ENCODE measurements at regions not wholly inside any gene's neighbourhood (a gene's known extent, or its start where the extent isn't known, plus 50 kb on each side); places are given as distances from the start of the nearest gene placed in this dataset.
"Not testable (repeated sequence)": the region's sequence is repeated elsewhere in the genome, so short reads cannot be mapped to it uniquely, and the experiment has no call there.

- DNase-seq (ENCODE audit: low spot score): no peak
Measured at GRCh38 chr3:180743813-180744590, 64.7 kb upstream of the CCDC39 start.

DNA sequence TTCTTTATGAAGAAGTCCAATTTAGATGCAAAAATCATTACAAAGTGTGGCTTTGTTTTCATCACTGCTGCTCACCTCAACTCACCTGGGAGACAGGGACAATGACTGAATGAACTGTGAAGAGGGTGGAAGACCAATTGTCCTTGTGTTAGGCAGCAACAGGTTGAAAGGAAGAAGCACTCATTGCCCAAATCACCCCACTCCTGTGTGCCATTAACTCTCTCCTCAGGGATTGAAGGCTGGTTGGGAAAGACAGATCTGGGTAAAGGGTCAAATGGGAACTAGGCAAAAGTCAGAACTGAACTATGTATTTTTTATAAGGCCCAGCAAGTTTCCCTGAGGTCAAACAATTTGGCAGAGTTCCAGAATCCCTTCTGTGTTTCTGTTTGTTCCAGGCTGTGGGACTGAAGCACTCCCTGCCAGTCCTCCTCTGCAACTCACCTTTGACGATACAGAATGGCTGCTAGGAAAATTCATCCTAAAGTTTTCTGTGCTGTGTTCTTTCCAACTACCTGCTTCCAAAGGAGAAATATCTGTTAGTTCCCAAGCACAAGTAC, 68.6 kb upstream of the CCDC39 start:
- DNase-seq (ENCODE audit: low spot score): no peak

GRCh38 chr3:180749322-180749721, 70.0 kb upstream of the CCDC39 start:
- no peak for DNase-seq (ENCODE audit: low spot score)

- no peak for DNase-seq (ENCODE audit: low spot score)
Measured at GRCh38 chr3:180749796-180750195, 70.5 kb upstream of the CCDC39 start.

GRCh38 chr3:180755556-180755955, 76.3 kb upstream of the CCDC39 start:
- no peak for DNase-seq (ENCODE audit: low spot score)

DNA sequence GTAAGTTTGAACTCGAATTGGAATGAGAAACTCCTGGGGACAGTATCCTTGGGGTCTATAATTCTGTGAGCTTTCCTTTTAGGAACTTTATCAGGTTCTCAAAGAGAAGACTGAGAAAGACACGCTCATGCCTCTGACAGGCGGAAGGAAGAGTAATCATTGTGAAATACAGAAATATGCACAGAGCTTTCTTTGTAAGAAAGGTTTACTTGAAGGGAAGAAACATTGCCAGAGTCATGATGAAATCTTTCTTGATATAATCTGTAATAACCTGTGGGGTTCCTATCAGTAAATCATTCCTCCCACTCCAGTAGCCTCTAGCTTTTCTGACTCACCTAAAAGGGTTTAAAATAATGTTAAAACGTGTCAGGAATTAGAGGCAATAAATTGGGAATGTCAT, 83.6 kb upstream of the CCDC39 start:
- no peak for DNase-seq (ENCODE audit: low spot score)

- DNase-seq (ENCODE audit: low spot score): no peak
Measured at GRCh38 chr3:180764481-180764880, 85.2 kb upstream of the CCDC39 start.

DNA sequence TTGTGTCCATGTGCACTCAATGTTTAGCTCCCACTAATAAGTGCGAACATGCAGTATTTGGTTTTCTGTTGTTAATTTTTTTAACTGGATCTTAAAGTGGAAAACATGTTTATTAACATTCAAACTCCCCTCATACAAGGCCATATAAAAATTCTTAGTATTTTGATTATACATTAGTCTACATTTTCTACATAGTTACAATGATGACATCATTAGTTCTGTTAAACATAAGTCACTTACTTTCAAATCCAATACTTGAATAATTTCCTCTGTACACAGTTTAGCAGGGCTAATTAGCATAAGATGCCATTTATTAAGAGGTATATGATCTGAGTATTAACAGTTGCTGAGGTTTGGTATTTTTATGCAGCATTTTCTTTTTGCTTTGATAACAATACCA, 91.3 kb upstream of the CCDC39 start:
- DNase-seq (ENCODE audit: low spot score): no peak

DNA sequence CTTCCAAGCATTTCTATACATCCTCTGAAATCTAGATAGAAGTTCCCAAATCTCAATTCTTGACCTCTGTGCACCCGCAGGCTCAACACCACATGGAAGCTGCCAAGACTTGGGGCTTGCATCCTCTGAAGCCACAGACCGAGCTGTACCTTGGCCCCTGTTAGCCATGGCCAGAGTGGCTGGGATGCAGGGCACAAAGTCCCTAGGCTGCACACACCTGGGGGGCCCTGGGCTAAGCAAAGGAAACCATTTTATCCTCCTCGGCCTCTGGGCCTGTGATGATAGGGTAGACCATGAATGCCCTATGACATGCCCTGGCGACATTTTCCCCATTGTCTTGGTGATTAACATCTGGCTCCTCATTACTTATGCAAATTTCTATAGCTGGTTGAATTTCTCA, 97.1 kb upstream of the CCDC39 start:
- no peak for DNase-seq (ENCODE audit: low spot score)

DNA sequence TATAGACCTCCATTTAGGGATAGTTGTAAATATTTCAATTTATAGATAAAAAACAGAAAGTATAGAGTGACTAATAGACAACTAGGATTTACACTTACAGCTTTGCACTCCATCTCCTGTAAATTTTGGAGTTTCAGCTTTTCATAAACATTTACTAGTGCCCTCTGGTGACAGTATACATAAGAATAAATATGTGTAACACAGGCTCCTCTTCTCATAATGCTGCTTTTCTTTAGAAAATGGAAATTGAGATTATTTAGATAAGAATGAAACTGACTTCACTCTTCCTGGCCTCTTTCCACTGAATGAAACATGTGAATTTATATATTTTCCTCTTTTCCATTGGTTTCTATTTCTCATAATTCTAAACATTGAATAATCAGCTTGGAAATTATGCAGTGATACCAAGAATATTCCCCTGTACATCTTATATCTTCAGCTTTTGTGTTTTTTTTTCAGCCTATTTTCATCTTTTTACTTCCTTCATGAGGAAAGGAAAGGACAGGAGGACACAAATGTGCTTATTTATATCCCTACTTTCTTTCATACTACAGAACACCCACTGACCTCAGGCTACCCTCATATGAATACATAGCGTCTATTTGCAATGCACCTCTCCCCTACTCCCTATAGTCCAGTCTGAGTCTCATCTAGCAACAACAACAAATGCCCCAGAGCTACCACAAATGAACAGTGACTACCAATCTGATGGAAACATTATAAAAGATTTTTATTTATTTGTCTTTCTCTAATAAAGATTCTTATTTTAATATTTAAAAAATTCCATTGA, 103.1 kb upstream of the CCDC39 start:
- DNase-seq (ENCODE audit: low spot score): no peak

DNA sequence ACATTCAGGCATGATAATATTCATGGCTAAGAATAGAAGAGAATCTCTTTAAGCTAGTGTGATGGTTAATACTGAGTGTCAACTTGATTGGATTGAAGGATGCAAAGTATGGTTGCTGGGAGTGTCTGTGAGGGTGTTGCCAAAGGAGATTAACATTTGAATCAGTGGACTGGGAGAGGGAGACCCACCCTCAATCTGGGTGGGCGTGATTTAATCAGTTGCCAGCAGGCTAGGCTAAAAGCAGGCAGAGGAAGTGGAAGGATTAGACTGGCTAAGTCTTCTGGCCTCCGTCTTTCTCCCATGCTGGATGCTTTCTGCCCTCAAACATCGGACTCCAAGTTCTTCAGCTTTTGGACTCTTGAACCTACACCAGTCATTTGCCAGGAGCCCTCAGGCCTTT, 106.9 kb upstream of the CCDC39 start:
- DNase-seq (ENCODE audit: low spot score): not testable (repeated sequence)

GRCh38 chr3:180789774-180790173, 110.5 kb upstream of the CCDC39 start:
- no peak for DNase-seq (ENCODE audit: low spot score)

GRCh38 chr3:180798197-180798596, 114.3 kb upstream of the FXR1 start:
- DNase-seq (ENCODE audit: low spot score): no peak

- no peak for DNase-seq (ENCODE audit: low spot score)
Measured at GRCh38 chr3:180802837-180803236, 109.6 kb upstream of the FXR1 start.

DNA sequence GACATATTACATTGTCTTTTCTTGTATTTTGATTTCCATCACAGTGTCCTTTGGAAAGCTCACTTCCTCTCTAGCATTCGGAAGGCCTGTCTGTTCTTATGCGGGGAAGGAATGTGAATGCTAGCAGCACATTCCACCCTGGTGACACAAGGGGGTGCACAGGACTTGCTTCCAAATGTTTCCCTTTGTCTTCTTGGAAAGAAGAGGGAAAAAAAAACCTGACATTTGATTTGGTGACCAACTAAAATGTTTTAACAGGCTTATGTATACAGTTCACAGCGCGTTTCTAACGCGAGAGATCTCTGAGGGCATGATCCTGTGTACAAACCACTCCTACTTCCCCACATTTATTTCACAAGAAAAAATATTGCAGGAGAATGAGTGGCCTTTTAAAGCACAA, 107.6 kb upstream of the FXR1 start:
- DNase-seq (ENCODE audit: low spot score): peak; percentile 55

DNA sequence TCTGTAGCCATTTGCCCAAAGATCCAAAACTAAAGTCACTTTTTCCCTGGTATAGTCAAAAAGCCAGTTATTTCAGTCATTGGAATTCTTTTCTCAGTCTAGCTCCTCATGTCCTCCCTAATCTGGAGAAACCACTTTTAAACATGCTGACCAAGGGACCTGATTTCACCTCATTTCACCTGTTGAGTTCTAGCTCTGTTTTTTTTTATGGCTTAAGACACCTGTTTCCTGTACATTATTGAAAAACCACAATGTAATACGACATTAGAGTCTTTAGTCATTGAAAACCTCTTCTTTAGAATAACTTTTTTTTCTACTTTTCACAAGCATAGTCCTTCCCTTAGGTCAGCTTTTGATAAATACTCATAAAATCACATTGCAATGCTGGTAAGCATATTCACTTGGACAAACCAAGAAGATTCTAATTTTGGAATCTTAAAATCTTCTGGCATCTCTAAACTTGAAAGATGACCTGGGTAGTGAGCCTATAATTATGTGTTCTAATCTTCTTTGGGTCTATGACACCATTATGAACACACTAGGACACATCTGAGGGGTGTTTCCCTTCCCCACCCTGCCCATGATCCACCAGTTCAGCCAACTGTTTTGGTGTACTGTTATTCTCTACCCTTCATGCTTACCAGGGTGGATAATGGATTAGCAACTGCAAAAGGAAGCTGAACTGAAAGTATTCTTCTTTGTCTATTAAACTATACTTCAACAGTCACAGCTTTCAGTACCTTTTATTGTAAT, 103.5 kb upstream of the FXR1 start:
- DNase-seq (ENCODE audit: low spot score): no peak

DNA sequence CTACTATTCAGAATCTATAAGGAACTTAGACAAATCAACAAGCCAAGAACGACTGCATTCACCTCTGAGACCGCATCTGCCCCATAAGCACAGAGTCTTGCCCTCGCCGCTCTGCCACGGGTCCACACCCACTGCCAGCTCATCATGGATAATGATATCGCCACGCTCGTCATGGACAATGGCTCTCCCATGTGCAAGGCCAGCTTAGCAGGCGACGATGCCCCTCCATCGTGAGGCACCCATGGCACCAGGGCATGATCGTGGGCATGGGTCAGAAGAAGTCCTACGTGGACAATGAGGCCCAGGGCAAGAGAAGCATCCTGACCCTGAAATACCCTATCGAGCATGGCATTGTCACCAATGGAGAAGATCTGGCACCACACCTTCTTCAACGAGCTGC, 92.1 kb upstream of the FXR1 start:
- DNase-seq (ENCODE audit: low spot score): no peak

- DNase-seq (ENCODE audit: low spot score): no peak
Measured at GRCh38 chr3:180825964-180826363, 86.5 kb upstream of the FXR1 start.

DNA sequence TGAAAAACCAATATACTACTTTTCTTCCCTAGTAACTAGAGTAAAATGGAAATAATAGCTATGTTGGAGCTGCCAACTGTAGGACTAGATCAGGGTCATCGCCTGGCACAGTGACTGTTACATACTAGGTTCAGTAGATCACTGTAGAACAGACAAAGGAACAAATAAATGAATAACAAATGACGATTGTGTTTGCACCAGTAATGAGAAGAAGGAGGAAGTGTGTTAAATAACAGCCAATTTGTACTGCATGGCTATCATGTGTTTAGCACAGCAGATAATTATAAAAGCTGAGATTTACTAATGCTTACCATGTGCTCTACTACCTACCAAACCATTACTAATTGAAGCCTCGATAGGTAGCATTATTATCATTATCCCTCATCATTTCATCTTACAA, 85.3 kb upstream of the FXR1 start:
- DNase-seq (ENCODE audit: low spot score): peak; percentile 24

GRCh38 chr3:180828001-180828720, 84.3 kb upstream of the FXR1 start:
- no peak for DNase-seq (ENCODE audit: low spot score)

DNA sequence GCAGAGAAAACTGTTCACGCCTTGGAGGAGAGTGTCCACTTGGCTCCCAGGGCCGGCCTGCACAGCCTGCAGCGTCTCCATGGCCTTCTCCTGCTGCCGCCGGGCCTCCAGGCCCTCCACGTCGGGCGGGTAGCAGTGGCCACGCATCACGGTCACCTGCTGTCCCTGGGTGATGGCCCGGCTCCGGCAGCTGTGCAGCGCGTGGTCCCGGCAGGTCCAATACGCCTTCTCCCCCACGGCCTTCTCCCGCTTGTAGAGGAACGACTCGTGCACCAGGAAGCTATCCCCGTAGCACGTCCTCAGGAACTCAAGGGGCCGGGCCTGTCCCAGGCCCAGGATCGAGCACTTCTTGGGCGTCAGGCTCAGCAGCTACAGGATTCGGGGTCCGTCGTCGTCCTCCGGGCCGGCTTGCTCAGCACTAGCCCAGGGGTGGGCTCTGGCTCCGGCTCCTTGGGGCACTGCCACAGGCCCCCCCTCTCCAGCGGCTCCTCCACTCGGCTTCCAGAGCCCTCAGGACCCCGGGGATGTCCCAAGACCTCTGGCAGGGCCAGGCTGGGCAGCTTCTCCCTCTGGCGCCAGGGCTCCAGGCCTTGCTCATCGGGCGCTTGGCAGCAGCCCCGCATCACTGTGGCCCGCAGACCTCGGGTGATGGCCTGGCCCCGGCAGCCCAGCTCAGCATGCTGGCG, 83.6 kb upstream of the FXR1 start:
- no peak for DNase-seq (ENCODE audit: low spot score)

Measured in putamen (tissue), 1 donor.